Astrocyte of the cerebellum (primary cell): ENCODE measurements at regions not wholly inside any gene's neighbourhood (a gene's known extent, or its start where the extent isn't known, plus 50 kb on each side); places are given as distances from the start of the nearest gene placed in this dataset.

ENCODE experiments used
- DNase-seq: peaks from one replicate; pipeline ENCODE4 v3.0.0-alpha.2; 2011; ENCODE audit warnings: low read depth
- H3K4me3 ChIP-seq: 2 replicates; pipeline ENCODE4 v1.5.1; 2011; ENCODE audit warnings: mild to moderate bottlenecking, low read depth, low read length, moderate library complexity
- CTCF ChIP-seq: IDR thresholded peaks from 2 replicates; pipeline ENCODE4 v1.5.1; 2012; ENCODE audit warnings: low read length, low read depth, moderate library complexity, mild to moderate bottlenecking; ENCODE audit errors: missing control alignments
- in situ Hi-C: cut with HindIII; loops from 2 replicates; pipeline ENCODE4 v1.10.0; 2017; ENCODE audit warnings: low sequenced_read_pairs

- no peak overlapping the region for H3K4me3 ChIP-seq
- DNase-seq, result no peak
- in situ Hi-C loops, result no loop called here
- no peak for TF ChIP-seq CTCF
These were observed 1053.3 kb downstream of the SORCS1 start for GRCh38 chr10:106111246-106111645.

- in situ Hi-C loops, result no loop called here
- no peak for TF ChIP-seq CTCF
- no peak overlapping the region for H3K4me3 ChIP-seq
- DNase-seq, result no peak
These were observed 1056.8 kb downstream of the SORCS1 start for GRCh38 chr10:106107706-106108105.

- in situ Hi-C loops, result no loop called here
- TF ChIP-seq CTCF, result no peak
- H3K4me3 ChIP-seq, result no peak overlapping the region
- DNase-seq, result no peak
These were observed 1058.4 kb downstream of the SORCS1 start for GRCh38 chr10:106106114-106106513.

DNA sequence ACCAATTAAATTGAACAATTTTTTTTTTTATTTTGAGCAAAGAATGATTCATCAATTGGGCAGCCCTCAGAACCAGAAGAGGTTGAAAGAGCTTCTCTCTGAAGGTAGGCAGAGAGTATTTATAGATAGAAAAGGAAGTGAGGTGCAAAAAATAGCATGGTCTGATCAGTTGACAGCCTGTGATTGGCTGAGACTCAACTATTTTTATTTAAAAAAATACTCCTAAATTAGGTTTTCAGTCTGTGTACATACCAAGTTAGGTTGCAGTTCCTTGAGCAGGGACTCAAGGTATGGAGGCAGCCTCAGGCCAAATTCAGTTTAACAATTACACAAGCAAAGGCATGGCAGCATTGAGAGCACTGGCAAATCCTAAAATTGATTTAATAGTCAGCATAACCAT is 1074.7 kb downstream of the SORCS1 start:
- no peak for TF ChIP-seq CTCF

DNA sequence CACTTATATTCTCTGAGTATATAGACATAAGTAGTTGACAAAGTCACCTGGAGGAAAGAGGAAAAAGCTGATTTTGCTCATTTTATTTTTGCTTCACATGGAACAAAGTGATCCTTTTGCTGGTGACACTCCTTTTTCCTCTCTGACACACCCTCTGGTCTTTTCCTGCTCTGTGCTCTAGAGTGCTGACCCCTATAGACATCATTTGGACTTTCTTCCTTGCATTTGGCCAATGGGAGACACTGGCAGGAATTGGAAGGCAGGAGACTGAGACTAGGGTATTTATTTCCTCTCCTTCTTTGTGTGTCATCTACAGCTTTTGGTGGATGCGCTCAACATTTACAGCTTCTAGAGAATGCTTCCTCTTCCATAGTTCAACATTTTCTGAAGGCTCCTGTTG is 1078.1 kb downstream of the SORCS1 start:
- TF ChIP-seq CTCF, result no peak
- DNase-seq, result no peak
- in situ Hi-C loops, result no loop called here
- no peak overlapping the region for H3K4me3 ChIP-seq

More for the DNA sequence above, 1074.7 kb downstream of the SORCS1 start:
- in situ Hi-C loops, result no loop called here
- no peak overlapping the region for H3K4me3 ChIP-seq
- DNase-seq, result no peak

- DNase-seq, result no peak
- in situ Hi-C loops, result no loop called here
- TF ChIP-seq CTCF, result no peak
- no peak overlapping the region for H3K4me3 ChIP-seq
These were observed 1080.9 kb downstream of the SORCS1 start for GRCh38 chr10:106083572-106083971.

GRCh38 chr10:106082865-106083264 is 1081.6 kb downstream of the SORCS1 start:
- no peak for DNase-seq
- in situ Hi-C loops, result no loop called here
- TF ChIP-seq CTCF, result no peak

More at GRCh38 chr10:106082865-106083264, 1081.6 kb downstream of the SORCS1 start:
- H3K4me3 ChIP-seq, result no peak overlapping the region
